ENCODE measurements at regions not wholly inside any gene's neighbourhood (a gene's known extent, or its start where the extent isn't known, plus 50 kb on each side); places are given as distances from the start of the nearest gene placed in this dataset.
"Not testable (repeated sequence)": the region's sequence is repeated elsewhere in the genome, so short reads cannot be mapped to it uniquely, and the experiment has no call there.

DNA sequence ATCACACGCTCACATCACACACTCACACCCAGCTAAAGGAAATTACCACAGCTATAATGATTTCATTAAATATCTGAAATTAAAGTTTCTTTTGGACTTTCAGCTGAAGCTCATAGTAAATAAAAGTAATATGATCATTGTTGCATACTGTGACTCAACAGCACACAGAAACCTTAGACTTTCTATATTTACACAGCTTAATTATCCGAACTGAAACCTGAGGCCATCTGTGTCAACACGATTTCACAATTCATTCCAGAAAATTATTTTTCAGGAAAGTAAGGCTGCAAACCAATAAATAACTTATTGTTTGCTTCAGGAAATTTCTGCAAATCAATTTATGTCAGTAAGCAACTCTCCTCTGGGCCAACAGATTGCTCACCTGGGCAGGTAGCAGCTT is 1352.2 kb upstream of the CDH18 start:
- TF ChIP-seq, protein P1, sequence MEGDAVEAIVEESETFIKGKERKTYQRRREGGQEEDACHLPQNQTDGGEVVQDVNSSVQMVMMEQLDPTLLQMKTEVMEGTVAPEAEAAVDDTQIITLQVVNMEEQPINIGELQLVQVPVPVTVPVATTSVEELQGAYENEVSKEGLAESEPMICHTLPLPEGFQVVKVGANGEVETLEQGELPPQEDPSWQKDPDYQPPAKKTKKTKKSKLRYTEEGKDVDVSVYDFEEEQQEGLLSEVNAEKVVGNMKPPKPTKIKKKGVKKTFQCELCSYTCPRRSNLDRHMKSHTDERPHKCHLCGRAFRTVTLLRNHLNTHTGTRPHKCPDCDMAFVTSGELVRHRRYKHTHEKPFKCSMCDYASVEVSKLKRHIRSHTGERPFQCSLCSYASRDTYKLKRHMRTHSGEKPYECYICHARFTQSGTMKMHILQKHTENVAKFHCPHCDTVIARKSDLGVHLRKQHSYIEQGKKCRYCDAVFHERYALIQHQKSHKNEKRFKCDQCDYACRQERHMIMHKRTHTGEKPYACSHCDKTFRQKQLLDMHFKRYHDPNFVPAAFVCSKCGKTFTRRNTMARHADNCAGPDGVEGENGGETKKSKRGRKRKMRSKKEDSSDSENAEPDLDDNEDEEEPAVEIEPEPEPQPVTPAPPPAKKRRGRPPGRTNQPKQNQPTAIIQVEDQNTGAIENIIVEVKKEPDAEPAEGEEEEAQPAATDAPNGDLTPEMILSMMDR (conservative IDR thresholded peaks at IDR 0.05; ENCODE audit: low read depth, low read length), result not testable (repeated sequence)
- TF ChIP-seq EZH2 (IDR thresholded peaks at IDR 0.05; ENCODE audit: borderline replicate concordance, low read depth, low read length, poor library complexity, severe bottlenecking), result not testable (repeated sequence)

All from A673 (cell line).